SW 1271 (cell line): ENCODE measurements at regions not wholly inside any gene's neighbourhood (a gene's known extent, or its start where the extent isn't known, plus 50 kb on each side); places are given as distances from the start of the nearest gene placed in this dataset.
"Not testable (repeated sequence)": the region's sequence is repeated elsewhere in the genome, so short reads cannot be mapped to it uniquely, and the experiment has no call there.

ENCODE experiments used
- DNase-seq, 2 experiments: peaks; one replicate each; lab custom pipeline; 2025; lab: John Stamatoyannopoulos, UW

- no peak for DNase-seq
Observed at GRCh38 chr6:112459758-112460304, 112.7 kb downstream of the RFPL4B start.

GRCh38 chr6:112464901-112465665 is 118.0 kb downstream of the RFPL4B start:
- DNase-seq, result no peak

GRCh38 chr6:112466373-112467151 is 119.4 kb downstream of the RFPL4B start:
- peak in 1 of 2 experiments; percentile 51 for DNase-seq

- DNase-seq, result peak in 1 of 2 experiments; percentile 23
Observed at GRCh38 chr6:112468359-112468758, 121.2 kb downstream of the RFPL4B start.

GRCh38 chr6:112469306-112469705 is 122.2 kb downstream of the RFPL4B start:
- DNase-seq, result no peak

GRCh38 chr6:112470376-112470775 is 123.2 kb downstream of the RFPL4B start:
- no peak for DNase-seq

- no peak for DNase-seq
Observed at GRCh38 chr6:112470950-112471349, 123.8 kb downstream of the RFPL4B start.

- no peak for DNase-seq
Observed at GRCh38 chr6:112475083-112475482, 128.0 kb downstream of the RFPL4B start.

GRCh38 chr6:112477125-112477524 is 130.0 kb downstream of the RFPL4B start:
- no peak for DNase-seq

- DNase-seq, result no peak
Observed at GRCh38 chr6:112478036-112478435, 130.9 kb downstream of the RFPL4B start.

GRCh38 chr6:112479975-112480374 is 132.8 kb downstream of the RFPL4B start:
- not testable (repeated sequence) for DNase-seq

GRCh38 chr6:112480553-112480952 is 133.4 kb downstream of the RFPL4B start:
- no peak for DNase-seq

- no peak for DNase-seq
Observed at GRCh38 chr6:112481211-112481610, 134.1 kb downstream of the RFPL4B start.

- no peak for DNase-seq
Observed at GRCh38 chr6:112482373-112482772, 135.2 kb downstream of the RFPL4B start.

- no peak for DNase-seq
Observed at GRCh38 chr6:112485120-112485826, 138.1 kb downstream of the RFPL4B start.

- DNase-seq, result no peak
Observed at GRCh38 chr6:112485827-112486212, 138.7 kb downstream of the RFPL4B start.

GRCh38 chr6:112486454-112486853 is 139.3 kb downstream of the RFPL4B start:
- DNase-seq, result no peak

GRCh38 chr6:112488238-112488637 is 141.1 kb downstream of the RFPL4B start:
- no peak for DNase-seq

- DNase-seq, result no peak
Observed at GRCh38 chr6:112501705-112502104, 154.6 kb downstream of the RFPL4B start.

- peak in 1 of 2 experiments; percentile 8 for DNase-seq
Observed at GRCh38 chr6:112502351-112503090, 155.4 kb downstream of the RFPL4B start.

- DNase-seq, result no peak
Observed at GRCh38 chr6:112503091-112503596, 156.0 kb downstream of the RFPL4B start.
